HepG2 (cell line): ENCODE measurements at regions not wholly inside any gene's neighbourhood (a gene's known extent, or its start where the extent isn't known, plus 50 kb on each side); places are given as distances from the start of the nearest gene placed in this dataset.

Experiments
- HCFC1 ChIP-seq: fragments of 150-350 bp; IDR thresholded peaks from 2 replicates; pipeline ENCODE4 v1.6.1; 2014; ENCODE audit warnings: low read depth, low read length
- HOXA3 ChIP-seq: sonication (generic); formaldehyde crosslinking; IDR thresholded peaks from 2 replicates; pipeline ENCODE4 v1.5.0; 2020; ENCODE audit warnings: missing genetic modification reagents
- ZNF274 ChIP-seq: sonication (generic); formaldehyde crosslinking; IDR thresholded peaks from 2 replicates; pipeline ENCODE4 v1.5.1; 2020; ENCODE audit warnings: mild to moderate bottlenecking, missing genetic modification reagents
- TF ChIP-seq, protein P1 (sequence below): IDR thresholded peaks from 2 replicates; pipeline ENCODE4 v1.6.1; 2012; ENCODE audit warnings: inconsistent platforms

- no peak for TF ChIP-seq HOXA3 (CRISPR knock-in tag)
- no peak for TF ChIP-seq ZNF274 (CRISPR knock-in tag)
- TF ChIP-seq, protein P1, sequence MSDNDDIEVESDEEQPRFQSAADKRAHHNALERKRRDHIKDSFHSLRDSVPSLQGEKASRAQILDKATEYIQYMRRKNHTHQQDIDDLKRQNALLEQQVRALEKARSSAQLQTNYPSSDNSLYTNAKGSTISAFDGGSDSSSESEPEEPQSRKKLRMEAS = no peak
- TF ChIP-seq HCFC1 = no peak
Observed at GRCh38 chr12:88642675-88643431, 62.6 kb upstream of the KITLG start.
